ENCODE measurements at regions not wholly inside any gene's neighbourhood (a gene's known extent, or its start where the extent isn't known, plus 50 kb on each side); places are given as distances from the start of the nearest gene placed in this dataset.
"Not testable (repeated sequence)": the region's sequence is repeated elsewhere in the genome, so short reads cannot be mapped to it uniquely, and the experiment has no call there.

GRCh38 chr7:96920064-96920463 lies 85.3 kb upstream of the DLX6 start:
- Histone ChIP-seq H3K27me3 (ENCODE audit: control insufficient read depth in 1 of 2, insufficient read depth in 2 of 2, low read length in 2 of 2) (no peaks in the 10 kb centered on the region), H3K4me3 (ENCODE audit: low read depth in 1 of 2, low read length in 2 of 2) (no peak overlapping the region), H3K9me3 (ENCODE audit: control insufficient read depth in 1 of 2, low read length in 2 of 2) (no peaks in the 10 kb centered on the region), H3K27ac (ENCODE audit: low read depth, low read length) (no peak overlapping the region), H3K9ac (ENCODE audit: low read depth in 1 of 2, low read length in 2 of 2) (no peak overlapping the region), H3K36me3 (ENCODE audit: control insufficient read depth in 1 of 2, insufficient read depth in 2 of 2, low read length in 2 of 2) (no peaks in the 10 kb centered on the region), H3K4me1 (ENCODE audit: control insufficient read depth in 1 of 2, insufficient read depth in 2 of 2, low read length in 2 of 2) (no peaks in the 10 kb centered on the region)

- H3K9me3 ChIP-seq (ENCODE audit: control insufficient read depth in 1 of 2, low read length in 2 of 2): no peaks in the 10 kb centered on the region
- no peak overlapping the region for H3K27ac ChIP-seq (ENCODE audit: low read depth, low read length)
- H3K4me1 ChIP-seq (ENCODE audit: control insufficient read depth in 1 of 2, insufficient read depth in 2 of 2, low read length in 2 of 2): no peaks in the 10 kb centered on the region
- H3K9ac ChIP-seq (ENCODE audit: low read depth in 1 of 2, low read length in 2 of 2): no peak overlapping the region
- no peak overlapping the region for H3K4me3 ChIP-seq (ENCODE audit: low read depth in 1 of 2, low read length in 2 of 2)
- no peaks in the 10 kb centered on the region for H3K36me3 ChIP-seq (ENCODE audit: control insufficient read depth in 1 of 2, insufficient read depth in 2 of 2, low read length in 2 of 2)
- H3K27me3 ChIP-seq (ENCODE audit: control insufficient read depth in 1 of 2, insufficient read depth in 2 of 2, low read length in 2 of 2): no peaks in the 10 kb centered on the region
Observed at GRCh38 chr7:96920713-96921112, 84.6 kb upstream of the DLX6 start.

- Histone ChIP-seq H3K9ac (ENCODE audit: low read depth in 1 of 2, low read length in 2 of 2) (no peak overlapping the region), H3K4me3 (ENCODE audit: low read depth in 1 of 2, low read length in 2 of 2) (no peak overlapping the region), H3K9me3 (ENCODE audit: control insufficient read depth in 1 of 2, low read length in 2 of 2) (no peaks in the 10 kb centered on the region), H3K27me3 (ENCODE audit: control insufficient read depth in 1 of 2, insufficient read depth in 2 of 2, low read length in 2 of 2) (no peaks in the 10 kb centered on the region), H3K4me1 (ENCODE audit: control insufficient read depth in 1 of 2, insufficient read depth in 2 of 2, low read length in 2 of 2) (no peaks in the 10 kb centered on the region), H3K27ac (ENCODE audit: low read depth, low read length) (no peak overlapping the region), H3K36me3 (ENCODE audit: control insufficient read depth in 1 of 2, insufficient read depth in 2 of 2, low read length in 2 of 2) (no peaks in the 10 kb centered on the region)
Observed at GRCh38 chr7:96921231-96921630, 84.1 kb upstream of the DLX6 start.

GRCh38 chr7:96921771-96922170 lies 83.6 kb upstream of the DLX6 start:
- H3K9ac ChIP-seq (ENCODE audit: low read depth in 1 of 2, low read length in 2 of 2): no peak overlapping the region
- H3K4me3 ChIP-seq (ENCODE audit: low read depth in 1 of 2, low read length in 2 of 2): no peak overlapping the region
- no peaks in the 10 kb centered on the region for H3K4me1 ChIP-seq (ENCODE audit: control insufficient read depth in 1 of 2, insufficient read depth in 2 of 2, low read length in 2 of 2)
- H3K36me3 ChIP-seq (ENCODE audit: control insufficient read depth in 1 of 2, insufficient read depth in 2 of 2, low read length in 2 of 2): no peaks in the 10 kb centered on the region
- no peak overlapping the region for H3K27ac ChIP-seq (ENCODE audit: low read depth, low read length)
- no peaks in the 10 kb centered on the region for H3K9me3 ChIP-seq (ENCODE audit: control insufficient read depth in 1 of 2, low read length in 2 of 2)
- no peaks in the 10 kb centered on the region for H3K27me3 ChIP-seq (ENCODE audit: control insufficient read depth in 1 of 2, insufficient read depth in 2 of 2, low read length in 2 of 2)

GRCh38 chr7:96923345-96923744 lies 82.0 kb upstream of the DLX6 start:
- H3K4me1 ChIP-seq (ENCODE audit: control insufficient read depth in 1 of 2, insufficient read depth in 2 of 2, low read length in 2 of 2); H3K36me3 ChIP-seq (ENCODE audit: control insufficient read depth in 1 of 2, insufficient read depth in 2 of 2, low read length in 2 of 2); H3K4me3 ChIP-seq (ENCODE audit: low read depth in 1 of 2, low read length in 2 of 2); H3K9me3 ChIP-seq (ENCODE audit: control insufficient read depth in 1 of 2, low read length in 2 of 2); H3K27ac ChIP-seq (ENCODE audit: low read depth, low read length); H3K9ac ChIP-seq (ENCODE audit: low read depth in 1 of 2, low read length in 2 of 2); H3K27me3 ChIP-seq (ENCODE audit: control insufficient read depth in 1 of 2, insufficient read depth in 2 of 2, low read length in 2 of 2): not testable (repeated sequence)

GRCh38 chr7:96927131-96927530 lies 78.2 kb upstream of the DLX6 start:
- H3K9ac ChIP-seq (ENCODE audit: low read depth in 1 of 2, low read length in 2 of 2): no peak overlapping the region
- no peak overlapping the region for H3K4me3 ChIP-seq (ENCODE audit: low read depth in 1 of 2, low read length in 2 of 2)
- no peak overlapping the region for H3K27ac ChIP-seq (ENCODE audit: low read depth, low read length)
- no peaks in the 10 kb centered on the region for H3K4me1 ChIP-seq (ENCODE audit: control insufficient read depth in 1 of 2, insufficient read depth in 2 of 2, low read length in 2 of 2)
- no peaks in the 10 kb centered on the region for H3K27me3 ChIP-seq (ENCODE audit: control insufficient read depth in 1 of 2, insufficient read depth in 2 of 2, low read length in 2 of 2)
- H3K9me3 ChIP-seq (ENCODE audit: control insufficient read depth in 1 of 2, low read length in 2 of 2): no peaks in the 10 kb centered on the region
- no peaks in the 10 kb centered on the region for H3K36me3 ChIP-seq (ENCODE audit: control insufficient read depth in 1 of 2, insufficient read depth in 2 of 2, low read length in 2 of 2)

- Histone ChIP-seq H3K9me3 (ENCODE audit: control insufficient read depth in 1 of 2, low read length in 2 of 2) (no peaks in the 10 kb centered on the region), H3K27ac (ENCODE audit: low read depth, low read length) (no peak overlapping the region), H3K36me3 (ENCODE audit: control insufficient read depth in 1 of 2, insufficient read depth in 2 of 2, low read length in 2 of 2) (no peaks in the 10 kb centered on the region), H3K9ac (ENCODE audit: low read depth in 1 of 2, low read length in 2 of 2) (no peak overlapping the region), H3K4me3 (ENCODE audit: low read depth in 1 of 2, low read length in 2 of 2) (no peak overlapping the region), H3K4me1 (ENCODE audit: control insufficient read depth in 1 of 2, insufficient read depth in 2 of 2, low read length in 2 of 2) (no peaks in the 10 kb centered on the region), H3K27me3 (ENCODE audit: control insufficient read depth in 1 of 2, insufficient read depth in 2 of 2, low read length in 2 of 2) (no peaks in the 10 kb centered on the region)
Observed at GRCh38 chr7:96928965-96929364, 76.4 kb upstream of the DLX6 start.

- Histone ChIP-seq H3K4me1 (ENCODE audit: control insufficient read depth in 1 of 2, insufficient read depth in 2 of 2, low read length in 2 of 2) (no peaks in the 10 kb centered on the region), H3K9me3 (ENCODE audit: control insufficient read depth in 1 of 2, low read length in 2 of 2) (no peaks in the 10 kb centered on the region), H3K9ac (ENCODE audit: low read depth in 1 of 2, low read length in 2 of 2) (no peak overlapping the region), H3K27ac (ENCODE audit: low read depth, low read length) (no peak overlapping the region), H3K4me3 (ENCODE audit: low read depth in 1 of 2, low read length in 2 of 2) (no peak overlapping the region), H3K36me3 (ENCODE audit: control insufficient read depth in 1 of 2, insufficient read depth in 2 of 2, low read length in 2 of 2) (no peaks in the 10 kb centered on the region), H3K27me3 (ENCODE audit: control insufficient read depth in 1 of 2, insufficient read depth in 2 of 2, low read length in 2 of 2) (no peaks in the 10 kb centered on the region)
Observed at GRCh38 chr7:96931891-96932290, 73.5 kb upstream of the DLX6 start.

- Histone ChIP-seq H3K36me3 (ENCODE audit: control insufficient read depth in 1 of 2, insufficient read depth in 2 of 2, low read length in 2 of 2) (no peaks in the 10 kb centered on the region), H3K4me1 (ENCODE audit: control insufficient read depth in 1 of 2, insufficient read depth in 2 of 2, low read length in 2 of 2) (no peaks in the 10 kb centered on the region), H3K27me3 (ENCODE audit: control insufficient read depth in 1 of 2, insufficient read depth in 2 of 2, low read length in 2 of 2) (no peaks in the 10 kb centered on the region), H3K9me3 (ENCODE audit: control insufficient read depth in 1 of 2, low read length in 2 of 2) (no peaks in the 10 kb centered on the region), H3K27ac (ENCODE audit: low read depth, low read length) (no peak overlapping the region), H3K4me3 (ENCODE audit: low read depth in 1 of 2, low read length in 2 of 2) (no peak overlapping the region), H3K9ac (ENCODE audit: low read depth in 1 of 2, low read length in 2 of 2) (no peak overlapping the region)
Observed at GRCh38 chr7:96933067-96933645, 72.2 kb upstream of the DLX6 start.

- Histone ChIP-seq H3K27me3 (ENCODE audit: control insufficient read depth in 1 of 2, insufficient read depth in 2 of 2, low read length in 2 of 2) (no peaks in the 10 kb centered on the region), H3K9me3 (ENCODE audit: control insufficient read depth in 1 of 2, low read length in 2 of 2) (no peaks in the 10 kb centered on the region), H3K36me3 (ENCODE audit: control insufficient read depth in 1 of 2, insufficient read depth in 2 of 2, low read length in 2 of 2) (no peaks in the 10 kb centered on the region), H3K4me1 (ENCODE audit: control insufficient read depth in 1 of 2, insufficient read depth in 2 of 2, low read length in 2 of 2) (no peaks in the 10 kb centered on the region), H3K4me3 (ENCODE audit: low read depth in 1 of 2, low read length in 2 of 2) (no peak overlapping the region), H3K9ac (ENCODE audit: low read depth in 1 of 2, low read length in 2 of 2) (no peak overlapping the region), H3K27ac (ENCODE audit: low read depth, low read length) (no peak overlapping the region)
Observed at GRCh38 chr7:96936621-96937020, 68.7 kb upstream of the DLX6 start.

- no peak overlapping the region for H3K4me3 ChIP-seq (ENCODE audit: low read depth in 1 of 2, low read length in 2 of 2)
- no peak overlapping the region for H3K9ac ChIP-seq (ENCODE audit: low read depth in 1 of 2, low read length in 2 of 2)
- H3K4me1 ChIP-seq (ENCODE audit: control insufficient read depth in 1 of 2, insufficient read depth in 2 of 2, low read length in 2 of 2): no peaks in the 10 kb centered on the region
- no peaks in the 10 kb centered on the region for H3K9me3 ChIP-seq (ENCODE audit: control insufficient read depth in 1 of 2, low read length in 2 of 2)
- no peaks in the 10 kb centered on the region for H3K27me3 ChIP-seq (ENCODE audit: control insufficient read depth in 1 of 2, insufficient read depth in 2 of 2, low read length in 2 of 2)
- H3K36me3 ChIP-seq (ENCODE audit: control insufficient read depth in 1 of 2, insufficient read depth in 2 of 2, low read length in 2 of 2): no peaks in the 10 kb centered on the region
- H3K27ac ChIP-seq (ENCODE audit: low read depth, low read length): no peak overlapping the region
Observed at GRCh38 chr7:96942112-96942511, 63.2 kb upstream of the DLX6 start.
